ENCODE measurements at regions not wholly inside any gene's neighbourhood (a gene's known extent, or its start where the extent isn't known, plus 50 kb on each side); places are given as distances from the start of the nearest gene placed in this dataset.

- no peak for DNase-seq (ENCODE audit: low read depth in 1 of 2, low spot score in 1 of 2)
- TF ChIP-seq CTCF (IDR thresholded peaks at IDR 0.05; ENCODE audit: low read depth, low read length): no peak
- H3K9me3 ChIP-seq (ENCODE audit: low read depth): no peaks in the 10 kb centered on the region
- no peaks in the 10 kb centered on the region for H3K27me3 ChIP-seq
- no peak overlapping the region for H3K4me3 ChIP-seq
- H3K4me1 ChIP-seq (ENCODE audit: low read depth): peaks cover 7% of the 10 kb centered on the region
- H3K36me3 ChIP-seq: no peaks in the 10 kb centered on the region
- no peak overlapping the region for H3K27ac ChIP-seq
Observed at GRCh38 chr2:88855620-88856408, 164.3 kb downstream of the RPIA start.

GRCh38 chr2:88856409-88857135 is 165.1 kb downstream of the RPIA start:
- TF ChIP-seq CTCF (IDR thresholded peaks at IDR 0.05; ENCODE audit: low read depth, low read length): no peak
- Histone ChIP-seq H3K9me3 (ENCODE audit: low read depth) (no peaks in the 10 kb centered on the region), H3K4me3 (no peak overlapping the region), H3K27me3 (no peaks in the 10 kb centered on the region), H3K27ac (no peak overlapping the region), H3K36me3 (no peaks in the 10 kb centered on the region), H3K4me1 (ENCODE audit: low read depth) (peaks cover 7% of the 10 kb centered on the region)
- no peak for DNase-seq (ENCODE audit: low read depth in 1 of 2, low spot score in 1 of 2)

GRCh38 chr2:88857274-88857741 is 165.8 kb downstream of the RPIA start:
- TF ChIP-seq CTCF (IDR thresholded peaks at IDR 0.05; ENCODE audit: low read depth, low read length): no peak
- Histone ChIP-seq H3K4me1 (ENCODE audit: low read depth) (peaks cover 7% of the 10 kb centered on the region), H3K4me3 (no peak overlapping the region), H3K27me3 (no peaks in the 10 kb centered on the region), H3K9me3 (ENCODE audit: low read depth) (no peaks in the 10 kb centered on the region), H3K27ac (no peak overlapping the region), H3K36me3 (no peaks in the 10 kb centered on the region)
- no peak for DNase-seq (ENCODE audit: low read depth in 1 of 2, low spot score in 1 of 2)

- Histone ChIP-seq H3K4me3 (no peak overlapping the region), H3K4me1 (ENCODE audit: low read depth) (peaks cover 7% of the 10 kb centered on the region), H3K27me3 (no peaks in the 10 kb centered on the region), H3K36me3 (no peaks in the 10 kb centered on the region), H3K27ac (no peak overlapping the region), H3K9me3 (ENCODE audit: low read depth) (no peaks in the 10 kb centered on the region)
- no peak for TF ChIP-seq CTCF (IDR thresholded peaks at IDR 0.05; ENCODE audit: low read depth, low read length)
- DNase-seq (ENCODE audit: low read depth in 1 of 2, low spot score in 1 of 2): peak; percentile 6 to 72
Observed at GRCh38 chr2:88857951-88858411, 166.5 kb downstream of the RPIA start.

GRCh38 chr2:88859461-88859860 is 168.0 kb downstream of the RPIA start:
- Histone ChIP-seq H3K4me3 (no peak overlapping the region), H3K27me3 (no peaks in the 10 kb centered on the region), H3K9me3 (ENCODE audit: low read depth) (no peaks in the 10 kb centered on the region), H3K36me3 (no peaks in the 10 kb centered on the region), H3K27ac (no peak overlapping the region), H3K4me1 (ENCODE audit: low read depth) (peaks cover 7% of the 10 kb centered on the region)
- no peak for DNase-seq (ENCODE audit: low read depth in 1 of 2, low spot score in 1 of 2)
- TF ChIP-seq CTCF (IDR thresholded peaks at IDR 0.05; ENCODE audit: low read depth, low read length): no peak
